ENCODE measurements at regions not wholly inside any gene's neighbourhood (a gene's known extent, or its start where the extent isn't known, plus 50 kb on each side); places are given as distances from the start of the nearest gene placed in this dataset.

DNA sequence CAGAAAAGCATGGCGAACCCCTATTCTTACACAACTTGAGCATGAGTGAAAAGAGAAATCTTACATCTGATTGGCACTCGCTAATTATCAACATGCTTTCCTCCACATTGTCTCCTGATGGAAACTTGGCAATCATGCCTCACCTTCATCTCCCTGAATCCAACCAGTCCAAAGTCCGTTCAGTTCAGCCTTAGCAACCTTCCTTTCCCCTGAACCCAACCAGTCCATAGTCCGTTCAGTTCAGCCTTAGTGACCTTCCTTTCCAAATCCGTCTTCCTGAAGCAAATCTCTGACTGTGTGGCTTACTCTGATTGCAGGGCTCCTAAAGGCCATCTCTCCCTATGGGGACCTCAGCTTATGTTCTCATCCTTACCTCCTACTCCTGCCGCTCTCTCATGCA is 538.3 kb upstream of the CLINT1 start:
- DNase-seq: no peak

DNA sequence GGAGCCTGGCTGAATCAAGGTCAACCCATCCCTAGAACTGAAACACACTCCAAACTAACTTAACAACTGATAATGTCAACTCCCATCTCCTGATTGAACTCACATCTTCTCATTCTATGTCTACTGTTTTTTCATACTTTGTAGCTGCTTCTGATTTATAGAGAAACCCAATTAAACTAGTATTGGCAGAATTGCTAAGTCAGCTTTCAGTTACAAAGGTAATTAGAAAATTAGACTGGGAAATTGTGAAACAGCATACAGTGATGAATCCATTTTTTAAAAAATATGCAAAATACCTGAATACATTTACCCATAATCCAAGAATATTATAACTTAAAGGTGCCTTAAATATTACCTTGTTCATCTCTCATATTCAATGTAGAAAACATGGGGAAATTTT is 535.2 kb upstream of the CLINT1 start:
- no peak for DNase-seq

DNA sequence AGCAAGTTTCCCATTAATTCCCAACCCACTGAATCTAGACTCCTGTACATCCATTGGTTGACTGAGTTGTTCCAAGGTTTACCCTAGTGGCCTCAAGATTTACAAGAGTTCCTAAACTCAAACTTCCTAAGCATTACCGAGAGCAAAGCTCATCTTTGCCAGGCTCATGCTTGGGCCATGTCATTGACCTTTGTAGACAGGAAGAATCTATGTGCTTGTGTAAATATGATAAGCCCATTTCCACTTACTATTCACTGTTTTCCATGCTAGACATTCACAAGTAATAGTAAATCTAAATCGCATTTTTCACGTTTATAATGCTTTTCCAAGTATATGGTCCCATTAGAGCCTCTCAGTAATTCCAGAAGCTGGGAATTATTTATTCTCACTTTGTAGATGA is 534.5 kb upstream of the CLINT1 start:
- DNase-seq: no peak

GRCh38 chr5:158392753-158393152 is 533.8 kb upstream of the CLINT1 start:
- no peak for DNase-seq

GRCh38 chr5:158390577-158390976 is 531.6 kb upstream of the CLINT1 start:
- no peak for DNase-seq

GRCh38 chr5:158389786-158390185 is 530.8 kb upstream of the CLINT1 start:
- DNase-seq: no peak

GRCh38 chr5:158388021-158388420 is 529.1 kb upstream of the CLINT1 start:
- DNase-seq: no peak

DNA sequence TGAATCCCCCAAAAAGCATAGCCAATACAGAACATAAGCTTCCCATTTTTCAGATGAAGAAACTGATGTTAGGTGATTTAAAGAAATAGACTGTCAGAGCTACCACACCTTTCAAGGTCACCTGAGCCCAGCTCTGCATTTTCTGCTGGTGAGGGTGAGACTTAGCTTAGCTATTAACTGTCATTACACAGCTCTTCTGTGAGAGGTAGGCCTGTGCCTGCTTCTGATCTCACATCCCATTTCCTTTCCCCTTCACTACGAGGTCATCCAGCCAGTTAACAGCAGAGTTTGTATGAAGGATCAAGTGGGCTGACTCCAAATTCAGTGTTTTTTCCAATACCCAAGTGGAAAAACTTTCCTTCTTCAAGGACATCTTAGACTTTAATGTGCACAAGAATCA is 528.6 kb upstream of the CLINT1 start:
- no peak for DNase-seq

- no peak for DNase-seq
Measured at GRCh38 chr5:158385982-158386381, 527.0 kb upstream of the CLINT1 start.

DNA sequence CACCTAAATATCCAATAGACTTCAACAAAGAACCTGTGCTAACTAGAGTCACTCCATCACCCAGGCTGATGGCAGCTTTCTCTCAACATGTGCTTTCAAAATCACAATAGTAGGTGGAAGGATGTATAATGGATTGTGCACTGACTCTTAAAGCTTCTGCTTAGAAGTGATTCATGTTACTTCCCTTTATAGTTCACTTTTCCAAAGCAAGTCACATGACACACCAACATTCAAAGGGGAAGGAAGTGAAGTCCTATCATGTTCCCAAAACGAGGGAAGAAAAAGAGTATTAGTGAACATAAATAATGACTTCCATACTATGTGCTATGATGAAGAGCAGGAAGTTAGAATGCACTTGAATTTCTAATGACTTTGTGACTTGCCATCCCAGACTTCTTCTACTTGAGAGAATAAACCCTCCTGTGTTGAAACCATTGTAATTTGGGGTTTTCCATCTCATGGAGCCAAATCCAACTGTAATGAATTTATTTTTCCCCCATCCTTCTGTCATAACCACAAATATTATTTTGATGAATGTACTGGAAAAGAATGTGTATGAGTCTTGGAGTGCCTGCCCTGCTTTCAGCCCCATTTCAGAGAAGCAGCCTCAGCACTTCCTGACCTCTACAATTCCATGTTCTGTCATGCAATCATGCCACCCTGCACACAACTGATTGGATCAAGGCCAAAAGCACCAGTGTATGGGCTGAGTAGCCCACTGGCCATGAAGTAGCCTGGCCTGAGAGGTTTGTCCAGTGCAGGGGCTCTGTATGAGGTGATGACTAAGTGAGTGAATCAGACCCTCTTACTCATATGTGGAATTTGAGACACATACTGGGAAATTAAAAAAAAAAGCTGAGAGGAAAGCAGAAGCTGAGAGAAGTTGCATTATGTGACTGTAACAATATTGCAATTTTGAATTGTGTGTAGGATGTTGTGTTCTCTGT is 525.9 kb upstream of the CLINT1 start:
- no peak for DNase-seq

DNA sequence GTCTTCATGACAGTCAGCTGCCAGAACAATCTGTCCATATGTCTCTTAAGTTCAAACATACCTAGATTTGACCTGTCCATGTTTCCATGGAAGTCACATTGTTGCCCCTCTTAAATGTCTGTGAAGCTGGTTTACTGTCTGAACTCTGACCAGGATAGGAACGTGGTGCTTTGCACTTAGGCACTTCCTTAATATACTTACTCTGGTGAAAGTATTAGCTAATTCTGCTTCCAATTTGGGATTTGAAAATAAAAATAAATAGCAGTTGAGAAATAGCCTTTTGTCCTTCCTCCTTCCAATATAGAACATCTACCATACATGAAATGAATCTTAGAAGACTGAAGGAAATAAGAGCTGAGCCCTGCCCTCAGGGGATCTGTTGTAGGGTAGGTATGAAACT is 524.5 kb upstream of the CLINT1 start:
- no peak for DNase-seq

- no peak for DNase-seq
Measured at GRCh38 chr5:158382473-158382872, 523.5 kb upstream of the CLINT1 start.

DNA sequence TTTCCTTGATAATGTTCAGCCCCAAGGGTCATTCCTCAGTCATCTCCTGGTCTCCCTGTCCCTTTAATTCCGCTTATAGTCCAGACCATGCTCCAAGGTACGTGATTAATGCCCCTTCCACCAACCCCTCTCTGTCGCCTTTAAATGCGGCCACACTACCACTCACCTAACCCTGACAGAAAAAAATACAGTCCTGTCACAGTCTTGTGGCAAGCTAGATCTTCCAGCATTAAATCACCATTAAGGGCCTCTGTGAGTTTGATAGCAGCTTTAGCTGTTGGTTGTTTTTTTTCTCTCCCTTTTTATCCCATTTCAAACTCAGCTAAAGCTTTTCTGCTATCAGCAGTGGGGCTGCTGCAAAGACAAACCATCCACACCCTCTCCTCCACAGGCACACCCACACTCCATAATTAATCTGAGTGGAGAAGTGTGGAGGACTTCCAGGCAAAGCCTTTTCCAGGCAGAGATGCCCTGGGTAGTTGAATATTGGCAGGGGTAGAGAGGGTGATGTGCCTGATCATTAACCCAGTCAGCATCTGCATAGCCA is 522.7 kb upstream of the CLINT1 start:
- DNase-seq: no peak

DNA sequence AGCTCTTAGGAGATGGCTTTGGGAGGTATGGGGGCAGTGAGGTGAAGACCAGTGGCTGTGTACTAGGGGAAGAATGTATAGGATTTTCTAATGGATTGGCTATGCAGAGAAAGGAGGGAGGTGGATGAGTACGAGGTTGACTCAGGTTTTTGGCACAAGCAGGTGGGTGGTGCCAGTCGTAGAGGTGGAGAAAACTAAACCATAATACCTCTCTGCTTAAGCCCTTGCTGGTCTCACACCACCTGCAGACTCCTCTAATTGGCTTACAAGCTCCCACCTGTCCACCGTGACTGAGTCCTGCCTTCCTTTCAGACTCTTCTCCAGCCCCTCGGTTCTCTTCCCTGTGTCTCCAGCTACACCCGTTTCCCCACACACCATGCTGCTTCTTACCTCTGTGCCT is 521.7 kb upstream of the CLINT1 start:
- no peak for DNase-seq

DNA sequence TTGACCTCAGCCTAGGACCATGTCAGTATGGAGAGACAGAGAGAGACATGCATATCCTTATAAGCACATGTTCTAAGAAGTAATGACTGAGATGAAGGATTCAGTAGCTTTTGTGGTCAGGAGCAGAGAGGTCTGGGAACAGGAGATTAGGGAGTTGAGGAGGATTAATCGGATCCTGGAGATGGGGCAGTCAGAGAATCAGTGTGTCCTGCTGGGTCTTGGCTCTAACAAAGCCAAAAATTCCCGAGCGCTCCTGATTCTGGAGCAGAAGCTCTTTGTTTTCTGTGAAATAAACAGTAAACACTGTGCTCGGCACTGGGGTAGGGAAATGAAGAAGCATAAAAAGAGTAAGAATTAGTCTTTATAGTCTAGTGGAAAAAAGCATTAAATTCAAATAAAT is 520.0 kb upstream of the CLINT1 start:
- no peak for DNase-seq

DNA sequence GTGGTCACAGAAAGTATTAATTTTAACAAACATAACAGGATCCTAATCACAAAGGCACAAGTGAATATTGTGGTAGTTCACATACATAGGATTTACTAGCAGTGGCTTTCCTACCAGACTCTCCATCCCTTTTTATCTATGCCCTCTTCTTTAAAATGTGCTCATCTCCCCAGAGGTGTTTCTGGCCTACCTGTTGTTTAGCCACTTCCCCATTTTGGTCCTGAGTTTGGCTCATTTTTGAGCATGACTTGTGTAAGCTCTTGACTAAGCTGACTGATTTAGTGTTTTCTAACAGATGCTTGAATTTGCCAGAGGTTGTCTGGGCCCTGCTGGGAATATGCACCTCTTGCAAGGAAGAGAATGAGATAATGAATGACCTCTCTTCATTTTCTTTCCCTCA is 517.7 kb upstream of the CLINT1 start:
- no peak for DNase-seq

DNA sequence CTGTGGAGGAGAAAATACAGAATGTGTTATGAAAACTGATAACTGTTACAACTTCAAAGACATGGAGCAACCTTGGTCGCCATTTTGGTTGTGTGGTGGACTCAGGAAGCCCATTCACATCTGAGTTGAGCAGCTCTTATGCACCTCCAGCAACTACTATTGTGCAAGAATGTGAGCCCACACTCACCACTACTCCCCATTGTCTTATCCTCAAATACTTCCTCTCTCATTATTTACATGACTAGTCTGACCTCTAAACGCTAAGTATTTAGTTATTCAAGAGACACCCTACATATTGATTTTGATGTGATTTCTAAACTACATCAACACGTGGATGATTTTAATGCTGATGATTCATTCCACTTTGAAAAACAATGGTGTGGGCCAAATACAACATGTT is 516.6 kb upstream of the CLINT1 start:
- no peak for DNase-seq

DNA sequence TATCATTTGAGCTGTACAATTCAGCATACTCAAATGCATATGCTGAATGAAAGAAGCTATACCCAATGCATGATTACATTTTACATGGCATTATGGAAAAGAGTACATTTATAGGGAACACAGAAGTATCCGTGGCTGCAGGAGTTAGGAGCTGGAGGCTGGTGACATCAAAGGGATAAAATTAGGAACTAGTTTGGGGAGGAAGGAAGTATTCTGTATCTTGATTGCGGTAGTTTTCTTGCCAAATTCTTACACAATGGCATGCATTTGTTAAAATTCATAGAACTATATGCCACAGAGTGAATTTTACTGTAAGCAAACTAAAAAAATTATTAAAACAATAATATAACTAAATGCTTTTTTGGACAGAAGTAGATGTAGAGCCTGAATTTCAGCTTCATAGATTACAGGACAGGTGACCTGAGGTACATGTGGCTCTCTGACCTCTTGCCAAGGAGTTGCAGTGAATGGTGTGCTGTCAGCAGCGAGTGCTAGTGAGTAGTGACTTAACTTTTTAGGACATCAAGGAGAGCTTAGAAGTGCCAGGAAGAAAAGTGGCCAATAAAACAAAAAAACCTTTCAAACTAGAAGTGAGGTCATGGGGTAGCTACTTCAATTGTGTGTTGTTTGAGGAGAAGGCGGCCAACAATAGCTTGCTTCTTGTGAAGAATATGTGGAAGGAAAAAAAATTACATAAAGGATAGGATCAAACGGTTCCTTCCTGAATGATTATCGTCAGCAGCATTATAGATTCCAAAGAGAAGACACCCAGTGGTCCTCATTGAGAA is 514.9 kb upstream of the CLINT1 start:
- no peak for DNase-seq

DNA sequence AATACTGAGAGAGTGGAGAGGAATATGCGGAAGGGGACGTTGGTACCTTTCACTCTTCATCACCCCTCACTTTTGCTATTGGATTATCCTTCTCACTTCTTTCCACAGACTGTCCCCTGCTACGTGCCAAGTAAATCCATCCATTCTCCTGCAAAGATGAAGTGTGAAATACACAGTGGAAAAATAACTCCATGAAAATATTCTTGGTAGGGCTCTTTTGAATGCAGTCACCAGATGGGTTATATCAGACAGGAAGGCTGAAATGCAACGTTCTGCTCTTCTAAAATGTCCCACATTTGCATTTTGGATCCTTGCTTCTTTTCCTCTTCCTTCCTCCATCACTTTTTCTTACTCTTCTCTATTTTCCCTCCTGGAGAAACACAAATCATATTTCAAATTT is 510.3 kb upstream of the CLINT1 start:
- no peak for DNase-seq

GRCh38 chr5:158368686-158369085 is 509.7 kb upstream of the CLINT1 start:
- DNase-seq: no peak

DNA sequence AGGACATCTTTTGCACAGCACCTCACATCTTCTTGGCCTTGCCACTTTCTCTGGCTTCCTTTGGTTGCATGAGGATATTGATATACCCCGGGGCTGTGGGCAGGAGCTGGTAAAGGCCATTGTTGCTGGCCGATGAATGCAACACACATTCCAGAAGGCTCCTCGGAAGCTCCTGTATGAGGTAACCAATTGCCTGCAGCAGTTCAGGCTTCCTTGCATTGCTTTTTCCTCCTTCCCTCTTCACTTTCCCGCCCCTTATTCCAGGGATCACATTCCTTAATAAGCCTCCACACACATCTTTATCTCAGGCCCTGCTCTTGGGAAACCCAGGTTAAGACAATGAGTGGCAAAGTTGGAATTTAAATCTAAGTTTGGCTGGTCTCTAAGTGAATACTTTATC is 505.4 kb upstream of the CLINT1 start:
- no peak for DNase-seq

DNA sequence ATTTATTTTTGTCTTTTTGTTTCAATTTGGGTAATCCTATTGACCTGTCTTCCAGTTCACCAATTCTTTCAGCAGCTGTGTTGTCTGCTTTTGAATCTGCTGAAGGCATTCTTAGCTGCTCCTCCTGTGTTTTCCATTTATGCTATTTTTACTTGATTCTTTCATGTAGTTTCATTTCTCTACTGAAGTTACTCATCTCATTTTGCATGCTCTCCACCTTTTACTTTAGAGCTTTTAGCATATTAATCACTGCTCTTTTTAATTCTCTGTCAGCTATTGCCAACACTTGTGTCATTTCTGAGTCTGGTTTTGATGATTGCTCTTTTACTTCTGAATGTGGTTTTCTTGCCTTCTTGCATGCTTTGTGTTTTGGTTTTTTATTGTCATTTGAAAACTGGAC is 496.0 kb upstream of the CLINT1 start:
- no peak for DNase-seq

- peak; percentile 78 for DNase-seq
Measured at GRCh38 chr5:158351485-158352125, 492.7 kb upstream of the CLINT1 start.

All from NCI-H2171 treated with DMSO at 0.1 percent for 48 hours (cell line).